HG02642 (cell line): ENCODE measurements at regions not wholly inside any gene's neighbourhood (a gene's known extent, or its start where the extent isn't known, plus 50 kb on each side); places are given as distances from the start of the nearest gene placed in this dataset.

ENCODE experiments used
- ATAC-seq: cut with Tn5 transposase; IDR thresholded peaks from one replicate; pipeline ENCODE4 v1.9.1; 2021; ENCODE audit warnings: mild to moderate bottlenecking; ENCODE audit not compliant: unreplicated experiment, poor library complexity

- ATAC-seq = no peak
Observed at GRCh38 chr4:116082808-116083366, 969.5 kb upstream of the NDST4 start.

- no peak for ATAC-seq
Observed at GRCh38 chr4:116073051-116073450, 959.6 kb upstream of the NDST4 start.

DNA sequence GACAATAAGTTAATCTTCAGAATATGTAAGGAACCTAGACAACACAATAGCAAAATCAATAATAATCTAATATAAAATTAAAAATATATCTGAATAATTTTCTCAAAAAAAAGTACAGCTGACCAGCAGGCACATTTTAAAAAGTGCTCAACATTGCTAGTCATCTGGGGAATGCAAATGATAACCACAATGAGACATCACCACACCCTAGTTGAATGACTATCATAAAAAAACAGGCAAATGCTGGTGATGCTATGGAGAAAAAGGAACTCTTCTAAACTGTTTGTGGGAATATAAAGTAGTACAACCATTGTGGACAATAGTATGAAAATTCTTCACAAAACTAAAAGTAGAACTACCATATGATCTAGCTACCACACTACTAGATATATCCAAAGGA lies 956.9 kb upstream of the NDST4 start:
- ATAC-seq = no peak

GRCh38 chr4:116066711-116067245 lies 953.4 kb upstream of the NDST4 start:
- no peak for ATAC-seq

DNA sequence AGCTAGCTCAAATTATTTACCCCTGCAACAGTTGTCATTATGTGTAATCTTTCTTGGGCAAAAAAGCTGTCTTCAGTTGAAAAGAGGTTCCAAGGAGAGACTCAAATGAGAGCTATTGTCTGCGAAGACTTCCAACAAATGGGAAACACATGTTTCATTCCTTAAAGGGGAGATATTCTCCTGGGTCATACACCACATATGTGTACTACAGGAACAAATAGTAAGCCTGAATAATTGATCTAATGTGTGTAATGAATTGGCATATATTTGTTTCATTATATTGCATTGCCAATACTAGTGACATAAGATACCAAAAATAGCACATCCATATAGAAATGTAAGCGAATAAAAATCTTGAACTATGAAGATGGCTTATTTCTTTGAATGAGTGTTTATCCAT lies 950.9 kb upstream of the NDST4 start:
- no peak for ATAC-seq

DNA sequence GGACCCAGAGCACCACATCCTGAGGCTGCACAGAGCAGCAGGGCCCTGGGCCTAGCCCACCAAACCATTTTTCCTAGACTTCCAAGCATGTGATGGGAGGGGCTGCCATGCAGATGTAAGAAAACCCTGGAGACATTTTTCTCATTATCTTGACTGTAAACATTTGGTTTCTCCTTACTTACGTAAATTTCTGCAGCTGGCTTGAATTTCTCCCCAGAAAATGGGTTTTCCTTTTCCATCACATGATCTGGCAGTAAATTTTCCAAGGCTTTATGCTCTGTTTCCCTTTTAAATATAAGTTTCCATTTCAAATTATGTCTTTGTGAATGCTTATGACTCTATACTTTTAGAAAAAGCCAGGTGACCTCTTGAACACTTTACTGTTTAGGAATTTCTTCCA lies 945.9 kb upstream of the NDST4 start:
- ATAC-seq = no peak

GRCh38 chr4:116058129-116058528 lies 944.7 kb upstream of the NDST4 start:
- no peak for ATAC-seq

DNA sequence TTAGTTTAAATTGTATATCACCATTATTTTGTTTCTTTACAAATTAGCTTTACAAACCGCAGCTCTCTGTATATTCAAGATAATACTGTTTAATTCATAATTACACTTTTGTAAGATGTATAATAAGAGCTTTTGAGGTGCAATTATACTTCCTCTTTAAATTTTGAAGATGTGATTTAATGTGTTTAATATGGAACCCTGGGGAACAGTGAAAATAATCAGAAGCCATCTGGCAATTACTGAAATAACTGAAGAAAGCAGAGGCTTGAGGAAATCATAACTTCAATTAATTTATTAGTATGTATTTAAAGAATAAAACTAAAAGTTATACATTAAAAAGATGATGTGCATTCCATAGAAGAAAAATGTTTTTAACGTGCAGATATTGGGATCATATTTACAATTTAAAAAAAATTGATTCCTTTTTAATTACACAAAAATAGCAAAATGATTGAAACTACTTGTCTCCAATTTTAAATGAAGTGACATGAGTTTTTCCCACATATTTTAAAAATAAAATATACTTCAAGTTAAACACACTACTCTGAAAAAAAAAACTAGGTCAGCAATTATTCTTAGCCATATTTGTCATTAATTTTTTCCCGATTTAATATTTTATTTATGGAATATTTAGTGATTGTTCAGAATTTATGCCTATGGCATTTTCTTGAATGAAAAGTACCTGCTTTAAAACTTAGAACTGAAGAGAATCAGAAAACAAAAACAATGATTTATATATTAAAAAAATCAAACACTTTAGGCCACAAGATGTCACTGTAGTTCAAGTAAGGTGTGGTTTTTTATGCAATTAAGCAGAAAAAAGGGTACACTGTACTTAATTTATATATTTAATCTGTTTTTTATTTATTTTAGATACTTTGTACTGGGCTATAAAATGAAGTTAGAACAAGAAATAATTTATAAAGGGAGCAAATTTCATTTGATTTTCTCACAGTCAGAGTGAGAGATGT lies 942.7 kb upstream of the NDST4 start:
- ATAC-seq = no peak

DNA sequence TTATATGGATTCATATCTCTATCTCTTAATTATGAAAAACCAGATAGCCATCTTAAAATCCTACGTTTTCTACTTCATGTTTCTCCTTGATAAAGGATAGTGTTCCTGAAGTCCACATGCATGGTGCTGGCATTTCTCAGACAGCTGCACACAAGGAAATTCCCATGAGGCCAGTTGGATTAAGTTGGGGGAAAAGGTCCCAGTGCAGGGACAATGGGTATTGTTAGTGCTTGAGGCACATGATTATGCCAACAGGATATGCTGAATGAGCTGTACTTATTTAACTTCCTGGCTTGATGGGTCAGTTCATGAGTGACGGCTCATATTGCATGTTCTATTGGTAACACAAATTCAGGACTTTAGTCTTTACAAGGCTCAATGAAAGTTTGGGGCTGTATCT lies 913.9 kb upstream of the NDST4 start:
- ATAC-seq = no peak

- ATAC-seq = no peak
Observed at GRCh38 chr4:116024954-116025708, 911.7 kb upstream of the NDST4 start.

GRCh38 chr4:116023049-116023448 lies 909.6 kb upstream of the NDST4 start:
- no peak for ATAC-seq

- ATAC-seq = no peak
Observed at GRCh38 chr4:116020141-116020722, 906.8 kb upstream of the NDST4 start.

GRCh38 chr4:116018831-116019230 lies 905.4 kb upstream of the NDST4 start:
- ATAC-seq = no peak

GRCh38 chr4:116016201-116016600 lies 902.8 kb upstream of the NDST4 start:
- ATAC-seq = no peak

GRCh38 chr4:116015549-116015948 lies 902.1 kb upstream of the NDST4 start:
- ATAC-seq = no peak

DNA sequence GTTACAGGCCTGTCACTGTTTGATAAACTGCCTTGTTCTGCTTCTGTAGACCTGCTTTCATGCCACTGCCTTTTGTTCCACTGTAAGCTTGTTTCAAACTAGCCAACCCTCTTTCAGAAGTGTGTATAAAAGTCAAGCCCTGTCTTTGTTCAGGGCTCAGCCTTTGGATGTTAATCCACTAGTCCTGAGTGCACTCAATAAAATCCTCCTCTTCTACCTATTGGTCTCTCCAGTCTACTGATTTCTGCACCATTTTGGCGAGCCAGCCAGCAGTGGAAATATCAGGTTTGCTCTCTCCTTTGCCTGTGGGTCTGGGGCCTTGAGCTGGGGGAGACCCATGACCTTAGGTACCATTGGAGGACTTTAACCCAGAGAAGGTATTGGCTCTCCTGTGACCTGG lies 901.6 kb upstream of the NDST4 start:
- no peak for ATAC-seq

GRCh38 chr4:116010923-116011322 lies 897.5 kb upstream of the NDST4 start:
- no peak for ATAC-seq

DNA sequence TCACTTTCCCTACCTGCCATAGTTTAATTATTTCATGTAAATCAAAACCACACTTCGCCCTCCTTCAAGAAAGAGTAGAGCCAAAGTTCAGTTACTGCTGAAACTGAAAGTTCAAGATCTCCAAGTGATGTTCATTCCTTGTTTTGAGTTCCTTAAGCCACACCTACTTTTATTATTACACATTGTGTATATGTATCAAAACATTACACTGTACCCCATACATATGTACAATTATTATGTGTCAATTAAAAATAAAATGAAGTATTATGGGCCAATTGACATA lies 892.3 kb upstream of the NDST4 start:
- no peak for ATAC-seq

GRCh38 chr4:116005037-116005805 lies 891.8 kb upstream of the NDST4 start:
- ATAC-seq = no peak

- ATAC-seq = no peak
Observed at GRCh38 chr4:116001291-116001690, 887.9 kb upstream of the NDST4 start.
